Pancreas (tissue), 10 donors: ENCODE measurements at regions not wholly inside any gene's neighbourhood (a gene's known extent, or its start where the extent isn't known, plus 50 kb on each side); places are given as distances from the start of the nearest gene placed in this dataset.

Source experiments
- ATAC-seq, 4 donors: fragments of 200-7000 bp; cut with Tn5 transposase; one replicate each; pipeline versions ENCODE4 v1.8.0 to v1.9.1; 2020; ENCODE audit warnings: mild to moderate bottlenecking in 4 of 4, moderate library complexity in 4 of 4
- DNase-seq, 6 donors: peaks; one replicate each; pipeline ENCODE4 v3.0.0-alpha.2; 2020
- FAIRE-seq: peaks from 2 replicates; lab custom pipeline; 2012; peaks lifted over from hg19 to GRCh38; lab: Jason Lieb, UNC
- H3K27ac ChIP-seq, 4 donors: fragments of 200-600 bp; sonication (generic); 1 replicate in 3 of 4; 2 replicates in 1 of 4; pipeline versions ENCODE4 v1.5.0 to v1.8.0; 2020
- H3K27me3 ChIP-seq, 4 donors: fragments of 200-600 bp; one replicate each; pipeline ENCODE4 v1.8.0; 2021
- H3K36me3 ChIP-seq, 3 donors: fragments of 200-600 bp; sonication (generic) in 1 of 3; one replicate each; pipeline versions ENCODE4 v1.5.0 to v1.8.0; 2020 to 2021
- H3K4me1 ChIP-seq, 3 donors: fragments of 200-600 bp; one replicate each; pipeline ENCODE4 v1.8.0; 2021
- H3K4me3 ChIP-seq, 4 donors: fragments of 200-600 bp; sonication (generic) in 2 of 4; one replicate each; pipeline versions ENCODE4 v1.5.0 to v1.8.0; 2020 to 2021
- H3K9me3 ChIP-seq, 4 donors: fragments of 200-600 bp; one replicate each; pipeline ENCODE4 v1.8.0; 2021
- CTCF ChIP-seq, 4 donors: fragments of 200-600 bp; sonication (generic) in 3 of 4; IDR thresholded peaks; one replicate each; pipeline versions ENCODE4 v1.5.0 to v1.8.0; 2021; ENCODE audit warnings: antibody characterized with exemption in 4 of 4
- WGBS, 2 donors: extraction: QIAGEN DNeasy Blood & Tissue Kit; methylation state at CpG; one replicate each; pipeline ENCODE4 v1.1.7; 2013; 5-methylcytosine and 5-hydroxymethylcytosine counted together
- intact Hi-C, 3 donors: fragments of 100-400 bp; cut with DNase I; formaldehyde crosslinking; loops; one replicate each; pipeline versions ENCODE4 v1.11.1 to v1.14.2; 2022
- donor health status: healthy with polysubstance abuse.
- donor health status: DM: no; HTN: no; CAD: no; lungs with moderate emphysema.
- donor health status: DM: no; HTN: no; CAD: no.
- donor health status: control.
- donor health status: control.
- donor health status: Bipolar disorder and iron deficiency.
- donor health status: DM: yes; HTN: yes; CAD: no.
- donor health status: DM: no; HTN: no; CAD: no.
- donor health status: DM: no; HTN: no; CAD: no.
- donor health status: DM: yes; HTN: yes; CAD: no.

- WGBS, 2 donors: 60 to 70% methylated on average over 4 of the region's 4 CpGs
- no peak for TF ChIP-seq CTCF (IDR thresholded peaks at IDR 0.05)
- FAIRE-seq (no peak), DNase-seq (no peak), ATAC-seq (no peak)
- intact Hi-C loops: no loop called here
- H3K9me3 ChIP-seq: no peaks in the 10 kb centered on the region
- H3K4me3 ChIP-seq: no peak overlapping the region
- no peaks in the 10 kb centered on the region for H3K36me3 ChIP-seq
- H3K4me1 ChIP-seq: no peaks in the 10 kb centered on the region
- no peak overlapping the region for H3K27ac ChIP-seq
- no peaks in the 10 kb centered on the region for H3K27me3 ChIP-seq
Observed at GRCh38 chr4:17098401-17098800, 200.0 kb upstream of the LDB2 start.

DNA sequence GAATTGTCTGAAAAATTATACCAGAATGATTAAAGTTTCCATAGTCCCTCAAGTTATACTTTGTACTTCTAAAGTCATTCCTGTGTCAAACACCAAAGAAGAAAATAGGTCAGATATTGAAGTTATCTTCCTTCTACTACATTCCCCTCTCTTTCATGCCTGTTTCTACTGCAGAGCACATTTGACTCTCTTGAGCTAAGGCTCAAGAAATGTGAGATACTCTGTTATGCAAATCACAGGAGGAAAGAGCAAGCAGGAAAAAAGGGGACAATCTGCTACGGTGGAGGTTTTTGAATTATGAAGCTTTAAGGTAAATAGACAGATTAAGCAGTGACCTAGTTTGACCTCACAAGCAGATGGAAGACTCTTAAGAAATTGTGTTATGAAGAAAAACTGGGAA lies 198.9 kb upstream of the LDB2 start:
- Histone ChIP-seq H3K36me3 (no peaks in the 10 kb centered on the region), H3K4me3 (no peak overlapping the region), H3K4me1 (no peaks in the 10 kb centered on the region), H3K9me3 (no peaks in the 10 kb centered on the region), H3K27me3 (no peaks in the 10 kb centered on the region), H3K27ac (no peak overlapping the region)
- DNase-seq: no peak
- no peak for TF ChIP-seq CTCF (IDR thresholded peaks at IDR 0.05)
- intact Hi-C loops: no loop called here
- no peak for FAIRE-seq
- no peak for ATAC-seq
- 36 to 42% methylated on average over 1 of the region's 1 CpG for WGBS, 2 donors

DNA sequence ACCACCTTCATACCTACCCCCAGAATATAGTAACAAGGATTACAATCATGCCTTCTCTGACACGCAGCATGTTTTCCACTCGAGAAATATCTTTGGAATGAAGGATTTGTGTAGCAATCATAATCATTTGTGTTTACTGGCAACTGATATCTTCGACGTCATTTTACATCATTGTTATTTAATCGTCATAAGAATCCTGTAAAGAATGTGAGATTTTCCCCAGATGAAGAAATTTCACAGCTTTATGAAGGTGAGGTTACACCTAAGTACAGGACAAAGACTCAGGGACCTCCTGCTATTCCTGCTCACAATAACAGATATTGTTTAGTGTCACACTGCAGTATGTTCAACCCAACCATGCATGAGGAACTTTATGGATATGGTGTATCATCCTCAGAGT lies 198.2 kb upstream of the LDB2 start:
- DNase-seq (no peak), ATAC-seq (no peak), FAIRE-seq (no peak)
- no peak for TF ChIP-seq CTCF (IDR thresholded peaks at IDR 0.05)
- WGBS, 2 donors: 47 to 57% methylated on average over 5 of the region's 5 CpGs
- intact Hi-C loops: no loop called here
- H3K27ac ChIP-seq: no peak overlapping the region
- no peaks in the 10 kb centered on the region for H3K9me3 ChIP-seq
- no peaks in the 10 kb centered on the region for H3K27me3 ChIP-seq
- no peaks in the 10 kb centered on the region for H3K36me3 ChIP-seq
- no peak overlapping the region for H3K4me3 ChIP-seq
- no peaks in the 10 kb centered on the region for H3K4me1 ChIP-seq

DNA sequence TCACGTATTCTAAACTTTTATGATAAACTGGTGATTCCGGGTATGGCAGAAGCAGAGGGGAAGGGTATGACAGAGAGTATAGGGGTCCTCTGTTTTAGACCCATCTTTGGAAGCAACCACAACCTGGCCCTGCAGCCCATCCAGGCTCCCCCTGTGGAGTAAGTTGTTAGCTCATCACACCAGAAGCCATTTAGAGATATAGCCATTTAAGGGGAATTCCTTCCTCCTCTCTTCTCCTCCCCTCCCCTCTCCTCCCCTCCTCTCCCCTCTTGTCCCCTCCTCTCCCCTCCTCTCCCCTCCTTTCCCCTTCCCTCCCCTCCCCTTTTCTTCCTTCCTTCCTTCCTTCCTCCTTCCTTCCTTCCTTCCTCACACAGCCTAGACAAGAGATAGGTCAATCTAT lies 197.3 kb upstream of the LDB2 start:
- no peaks in the 10 kb centered on the region for H3K9me3 ChIP-seq
- intact Hi-C loops: no loop called here
- no peak overlapping the region for H3K27ac ChIP-seq
- 43 to 48% methylated on average over 2 of the region's 2 CpGs for WGBS, 2 donors
- no peaks in the 10 kb centered on the region for H3K36me3 ChIP-seq
- FAIRE-seq (no peak), ATAC-seq (no peak), DNase-seq (no peak)
- no peaks in the 10 kb centered on the region for H3K4me1 ChIP-seq
- TF ChIP-seq CTCF (IDR thresholded peaks at IDR 0.05): no peak
- H3K27me3 ChIP-seq: no peaks in the 10 kb centered on the region
- H3K4me3 ChIP-seq: no peak overlapping the region

GRCh38 chr4:17094876-17095210 lies 196.4 kb upstream of the LDB2 start:
- Histone ChIP-seq H3K36me3 (no peaks in the 10 kb centered on the region), H3K4me3 (no peak overlapping the region), H3K27ac (no peak overlapping the region), H3K9me3 (no peaks in the 10 kb centered on the region), H3K4me1 (no peaks in the 10 kb centered on the region), H3K27me3 (no peaks in the 10 kb centered on the region)
- no peak for TF ChIP-seq CTCF (IDR thresholded peaks at IDR 0.05)
- FAIRE-seq (no peak), DNase-seq (no peak), ATAC-seq (no peak)
- intact Hi-C loops: no loop called here
- WGBS, 2 donors: 44 to 57% methylated on average over 3 of the region's 3 CpGs
